GM19025 (cell line): ENCODE measurements at regions not wholly inside any gene's neighbourhood (a gene's known extent, or its start where the extent isn't known, plus 50 kb on each side); places are given as distances from the start of the nearest gene placed in this dataset.
"Not testable (repeated sequence)": the region's sequence is repeated elsewhere in the genome, so short reads cannot be mapped to it uniquely, and the experiment has no call there.

Source experiments
- ATAC-seq: cut with Tn5 transposase; IDR thresholded peaks from one replicate; pipeline ENCODE4 v1.9.1; 2021; ENCODE audit warnings: mild to moderate bottlenecking, low read depth, moderate library complexity; ENCODE audit not compliant: unreplicated experiment

- no peak for ATAC-seq
Observed at GRCh38 chr4:173722075-173722474, 192.0 kb upstream of the HAND2 start.

GRCh38 chr4:173718504-173718903 lies 188.5 kb upstream of the HAND2 start:
- ATAC-seq, result not testable (repeated sequence)

GRCh38 chr4:173717581-173717980 lies 187.6 kb upstream of the HAND2 start:
- ATAC-seq, result no peak

- no peak for ATAC-seq
Observed at GRCh38 chr4:173714456-173714855, 184.4 kb upstream of the HAND2 start.

GRCh38 chr4:173713026-173713425 lies 183.0 kb upstream of the HAND2 start:
- ATAC-seq, result no peak

GRCh38 chr4:173707658-173708419 lies 177.8 kb upstream of the HAND2 start:
- no peak for ATAC-seq

GRCh38 chr4:173704201-173704600 lies 174.2 kb upstream of the HAND2 start:
- ATAC-seq, result no peak

- ATAC-seq, result no peak
Observed at GRCh38 chr4:173703021-173703420, 173.0 kb upstream of the HAND2 start.

- ATAC-seq, result no peak
Observed at GRCh38 chr4:173700650-173701049, 170.6 kb upstream of the HAND2 start.

- no peak for ATAC-seq
Observed at GRCh38 chr4:173699841-173700475, 169.9 kb upstream of the HAND2 start.

- ATAC-seq, result no peak
Observed at GRCh38 chr4:173698557-173699262, 168.7 kb upstream of the HAND2 start.

GRCh38 chr4:173697840-173698239 lies 167.8 kb upstream of the HAND2 start:
- ATAC-seq, result no peak

- no peak for ATAC-seq
Observed at GRCh38 chr4:173696551-173696950, 166.5 kb upstream of the HAND2 start.

GRCh38 chr4:173696011-173696410 lies 166.0 kb upstream of the HAND2 start:
- no peak for ATAC-seq

GRCh38 chr4:173685831-173686210 lies 155.8 kb upstream of the HAND2 start:
- ATAC-seq, result no peak

- no peak for ATAC-seq
Observed at GRCh38 chr4:173685165-173685830, 155.3 kb upstream of the HAND2 start.

- ATAC-seq, result no peak
Observed at GRCh38 chr4:173684223-173684622, 154.2 kb upstream of the HAND2 start.

- no peak for ATAC-seq
Observed at GRCh38 chr4:173682609-173683008, 152.6 kb upstream of the HAND2 start.

- ATAC-seq, result no peak
Observed at GRCh38 chr4:173680278-173680677, 150.2 kb upstream of the HAND2 start.

- ATAC-seq, result no peak
Observed at GRCh38 chr4:173675446-173675845, 145.4 kb upstream of the HAND2 start.
